Myocyte (in vitro differentiated cells): ENCODE measurements at regions not wholly inside any gene's neighbourhood (a gene's known extent, or its start where the extent isn't known, plus 50 kb on each side); places are given as distances from the start of the nearest gene placed in this dataset.
A peak's percentile ranks its signal among the peaks of the same experiment; 100 is the strongest.
"Not testable (repeated sequence)": the region's sequence is repeated elsewhere in the genome, so short reads cannot be mapped to it uniquely, and the experiment has no call there.

ENCODE experiments used
- DNase-seq: peaks from one replicate; pipeline ENCODE4 v3.0.0-alpha.2; 2012; ENCODE audit warnings: low read depth

DNA sequence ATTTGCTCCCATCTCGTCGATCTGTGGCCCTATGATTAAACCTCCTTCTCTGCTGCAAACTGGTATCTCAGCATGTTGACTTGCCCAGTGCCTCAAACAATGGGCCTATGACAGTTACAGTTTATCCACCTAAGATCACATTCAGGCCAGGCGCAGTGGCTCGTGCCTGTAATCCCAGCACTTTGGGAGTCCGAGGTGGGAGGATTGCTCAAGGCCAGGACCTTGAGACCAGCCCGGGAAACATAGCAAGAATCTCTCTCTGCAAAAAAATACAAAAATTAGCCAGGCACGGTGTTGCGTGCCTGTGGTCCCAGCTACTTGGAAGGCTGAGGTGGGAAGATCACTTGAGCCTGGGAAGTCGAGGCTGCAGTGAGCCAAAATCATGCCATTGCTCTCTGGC, 79.8 kb upstream of the ADGRL1 start:
- DNase-seq: not testable (repeated sequence)

DNA sequence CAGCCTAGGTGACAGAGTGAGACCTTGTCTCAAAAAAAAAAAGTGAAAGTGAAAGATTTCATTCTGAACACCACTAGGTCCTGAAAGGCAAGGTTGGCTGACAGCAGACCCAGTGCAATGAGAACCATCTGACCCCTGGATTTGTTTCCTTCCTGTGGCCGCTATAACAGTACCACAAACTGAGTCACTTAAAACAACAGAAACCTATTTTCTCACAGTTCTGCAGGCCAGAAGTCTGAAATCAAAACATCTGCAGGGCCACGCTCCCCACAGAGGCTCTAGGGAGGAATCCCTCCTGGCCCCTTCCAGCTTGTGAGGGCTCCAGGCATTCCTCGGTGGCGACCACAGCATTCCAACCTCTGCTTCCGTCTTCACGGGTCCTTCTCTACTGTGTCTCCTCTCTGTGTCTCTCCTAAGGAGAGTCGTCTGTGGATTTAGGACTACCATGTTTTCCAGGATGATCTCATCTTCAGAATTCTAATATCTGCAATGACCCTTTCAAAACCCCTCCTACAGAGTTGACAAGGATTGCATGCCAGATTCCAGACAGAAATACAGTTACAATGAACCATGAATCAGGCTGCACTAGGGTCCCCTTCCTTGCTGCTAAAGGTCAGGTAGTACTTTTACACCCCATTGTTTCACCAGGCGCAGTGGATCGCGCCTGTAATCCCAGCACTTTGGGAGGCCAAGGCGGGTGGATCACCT, 78.0 kb upstream of the ADGRL1 start:
- DNase-seq: peak; percentile 75

GRCh38 chr19:14279270-14279669, 73.3 kb upstream of the ADGRL1 start:
- DNase-seq: not testable (repeated sequence)

GRCh38 chr19:14277608-14278007, 71.6 kb upstream of the ADGRL1 start:
- no peak for DNase-seq

DNA sequence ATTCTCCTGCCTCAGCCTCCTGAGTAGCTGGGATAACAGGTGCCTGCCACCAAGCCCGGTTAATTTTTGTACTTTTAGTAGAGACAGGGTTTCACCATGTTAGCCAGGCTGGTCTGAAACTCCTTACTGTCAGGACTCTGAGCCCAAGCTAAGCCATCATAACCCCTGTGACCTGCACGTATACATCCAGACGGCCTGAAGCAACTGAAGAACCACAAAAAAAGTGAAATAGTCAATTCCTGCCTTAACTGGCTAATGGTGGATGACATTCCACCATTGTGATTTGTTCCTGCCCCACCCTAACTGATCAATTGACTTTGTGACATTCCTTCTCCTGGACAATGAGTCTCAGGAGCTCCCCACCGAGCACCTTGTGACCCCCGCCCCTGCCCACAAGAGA, 69.9 kb upstream of the ADGRL1 start:
- not testable (repeated sequence) for DNase-seq

- DNase-seq: no peak
Observed at GRCh38 chr19:14272623-14273022, 66.7 kb upstream of the ADGRL1 start.

DNA sequence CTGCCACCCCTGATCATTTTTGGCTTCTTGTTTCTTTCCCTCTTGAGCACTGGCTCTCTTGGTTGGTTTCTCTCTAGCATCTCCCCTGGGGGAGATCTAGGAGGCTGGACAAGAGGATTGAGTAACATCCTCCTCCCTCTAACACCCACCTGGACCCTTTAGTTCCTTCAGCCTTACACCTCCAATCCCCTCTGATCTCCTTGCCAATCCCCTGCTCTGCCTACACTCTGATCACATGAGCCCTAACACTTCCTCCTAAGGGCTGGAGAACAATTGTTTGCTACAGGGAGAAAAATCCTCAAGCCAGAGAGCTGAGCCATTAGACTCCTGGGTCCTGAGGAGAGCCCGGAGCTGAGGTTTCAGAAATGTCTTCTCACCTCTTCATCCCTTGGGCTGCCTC, 65.9 kb upstream of the ADGRL1 start:
- DNase-seq: no peak

- DNase-seq: not testable (repeated sequence)
Observed at GRCh38 chr19:14270557-14270956, 64.6 kb upstream of the ADGRL1 start.

DNA sequence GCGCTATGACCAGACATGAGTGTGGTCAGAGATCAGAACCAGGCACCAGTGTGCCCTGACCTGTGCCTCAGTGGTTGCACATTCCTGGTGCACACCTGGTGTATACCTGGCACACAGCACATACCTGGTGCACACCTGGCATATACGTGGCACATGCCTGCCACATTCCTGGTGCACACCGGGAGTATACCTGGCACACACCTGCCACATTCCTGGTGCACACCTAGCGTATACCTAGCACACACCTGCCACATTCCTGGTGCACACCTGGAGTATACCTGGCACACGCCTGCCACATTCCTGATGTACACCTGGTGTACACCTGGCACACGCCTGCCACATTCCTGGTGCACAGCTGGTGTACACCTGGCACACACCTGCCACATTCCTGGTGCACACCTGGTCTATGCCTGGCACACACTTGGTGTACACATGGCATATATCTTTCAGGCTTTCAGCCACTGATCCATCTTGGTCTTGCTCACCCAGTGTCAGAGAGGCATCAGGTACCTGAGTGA, 61.3 kb upstream of the ADGRL1 start:
- DNase-seq: no peak

DNA sequence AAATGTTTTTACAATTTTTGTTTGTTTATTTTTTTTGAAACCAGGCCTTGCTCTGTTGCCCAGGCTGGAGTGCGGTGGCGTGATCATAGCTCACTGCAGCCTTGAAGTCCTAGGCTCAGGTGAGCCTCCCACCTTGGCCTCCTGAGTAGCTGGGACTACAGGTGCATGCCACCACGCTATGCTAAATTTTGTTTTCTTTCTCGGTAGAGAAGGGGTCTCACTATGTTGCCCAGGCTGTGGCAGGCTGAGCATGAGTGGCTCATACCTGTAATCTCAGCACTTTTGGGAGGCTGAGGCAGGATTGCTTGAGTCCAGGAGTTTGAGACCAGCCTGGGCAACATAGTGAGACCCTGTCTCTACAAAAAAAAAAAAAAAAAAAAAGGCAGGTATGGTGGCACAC, 60.2 kb upstream of the ADGRL1 start:
- not testable (repeated sequence) for DNase-seq

DNA sequence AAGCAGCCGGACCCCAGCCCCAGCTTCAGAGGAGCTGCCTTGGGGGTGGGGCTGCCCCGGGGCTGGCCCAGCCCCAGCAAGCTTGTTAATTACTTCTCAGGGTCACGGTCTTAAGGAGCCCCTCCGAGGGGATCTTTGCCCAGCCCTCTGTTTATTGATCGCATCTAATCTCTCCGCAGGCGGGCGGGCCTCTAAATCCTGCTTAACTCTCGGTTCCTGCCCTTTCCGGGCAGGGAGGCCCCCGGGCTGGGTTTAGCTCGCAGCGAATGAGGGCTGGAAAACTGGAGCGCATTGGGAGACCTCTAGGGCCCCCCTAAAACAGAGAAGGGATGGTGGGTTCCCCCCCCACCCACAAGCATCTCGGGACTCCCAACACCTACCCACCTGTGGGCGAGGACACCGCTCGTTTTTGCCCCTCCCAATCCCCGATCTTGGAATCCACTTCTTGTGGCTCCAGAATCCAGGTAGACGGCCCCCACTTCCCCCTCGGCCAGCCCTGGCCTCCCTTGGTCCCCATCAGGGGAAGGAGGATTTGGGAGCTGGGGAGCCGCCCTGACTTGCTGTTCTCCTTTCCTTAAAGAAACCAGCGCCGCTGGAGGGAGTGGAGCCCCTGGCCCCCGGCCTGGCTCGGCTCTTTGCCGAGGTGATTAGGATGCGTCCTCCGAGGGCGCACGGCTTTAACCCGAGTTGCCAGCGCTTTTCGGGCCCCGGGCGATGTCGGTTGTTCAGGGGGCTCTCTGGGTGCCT, 59.5 kb upstream of the ADGRL1 start:
- no peak for DNase-seq

DNA sequence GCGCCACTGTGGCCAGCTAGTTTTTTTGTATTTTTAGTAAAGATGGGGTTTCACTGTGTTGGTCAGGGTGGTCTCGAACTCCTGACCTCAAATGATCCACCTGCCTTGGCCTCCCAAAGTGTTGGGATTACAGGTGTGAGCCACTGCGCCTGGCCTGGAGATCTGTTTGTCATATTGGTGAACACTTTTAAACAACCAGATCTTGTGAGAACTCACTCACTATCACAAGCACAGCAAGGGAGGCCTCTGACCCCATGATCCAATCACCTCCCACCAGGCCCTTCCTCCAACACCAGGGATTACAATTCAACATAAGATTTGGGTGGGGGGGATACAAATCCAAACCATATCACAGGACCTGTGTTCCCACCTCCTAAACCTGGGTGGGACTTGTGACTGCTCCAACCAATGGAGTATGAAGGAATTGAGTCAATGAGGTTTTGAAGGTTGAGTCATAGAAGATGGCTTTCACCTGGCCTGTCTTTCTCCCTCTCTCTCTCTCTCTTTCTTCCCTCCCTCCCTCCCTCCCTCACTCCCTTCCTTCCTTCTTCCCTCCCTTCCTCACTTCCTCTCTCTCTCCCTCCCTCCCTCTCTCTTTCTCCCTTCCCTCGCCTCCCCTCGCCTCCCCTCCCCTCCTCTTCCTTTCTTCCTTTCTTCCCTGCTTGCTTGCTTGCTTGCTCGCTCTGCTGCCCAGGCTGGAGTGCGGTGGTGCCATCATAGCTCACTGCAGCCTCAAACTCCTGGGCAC, 50.1 kb upstream of the ADGRL1 start:
- not testable (repeated sequence) for DNase-seq
